ENCODE measurements at regions not wholly inside any gene's neighbourhood (a gene's known extent, or its start where the extent isn't known, plus 50 kb on each side); places are given as distances from the start of the nearest gene placed in this dataset.

GRCh38 chr7:68461430-68461829, 1136.8 kb upstream of the AUTS2 start:
- no peaks in the 10 kb centered on the region for H3K36me3 ChIP-seq
- intact Hi-C loops (cut with DNase I) = no loop called here
- H3K27ac ChIP-seq = no peak overlapping the region
- H3K27me3 ChIP-seq = no peaks in the 10 kb centered on the region
- no peaks in the 10 kb centered on the region for H3K4me1 ChIP-seq (ENCODE audit: insufficient read depth)
- DNase-seq = no peak
- WGBS, 3 donors = 0 to 4% (median 3%) methylated on average over 1 to 2 of the region's 2 CpGs
- no peaks in the 10 kb centered on the region for H3K9me3 ChIP-seq
- no peak overlapping the region for H3K4me3 ChIP-seq
- TF ChIP-seq EP300 (IDR thresholded peaks at IDR 0.05) (no peak), CTCF (IDR thresholded peaks at IDR 0.05) (no peak), POLR2A (IDR thresholded peaks at IDR 0.05) (no peak)

- peak in 1 of 5 donors; percentile 34 for DNase-seq
- Histone ChIP-seq H3K27me3 (no peaks in the 10 kb centered on the region), H3K27ac (no peak overlapping the region), H3K9me3 (no peaks in the 10 kb centered on the region), H3K36me3 (no peaks in the 10 kb centered on the region), H3K4me3 (no peak overlapping the region), H3K4me1 (ENCODE audit: insufficient read depth) (no peaks in the 10 kb centered on the region)
- TF ChIP-seq EP300 (IDR thresholded peaks at IDR 0.05) (no peak), POLR2A (IDR thresholded peaks at IDR 0.05) (no peak), CTCF (IDR thresholded peaks at IDR 0.05) (no peak)
- intact Hi-C loops (cut with DNase I) = no loop called here
- WGBS, 3 donors = 14 to 38% (median 14%) methylated on average over 17 of the region's 17 CpGs
These were observed 1127.3 kb upstream of the AUTS2 start for GRCh38 chr7:68470836-68471435.

GRCh38 chr7:68472688-68473087, 1125.6 kb upstream of the AUTS2 start:
- TF ChIP-seq POLR2A (IDR thresholded peaks at IDR 0.05) (no peak), EP300 (IDR thresholded peaks at IDR 0.05) (no peak), CTCF (IDR thresholded peaks at IDR 0.05) (no peak)
- no peak overlapping the region for H3K27ac ChIP-seq
- H3K36me3 ChIP-seq = no peaks in the 10 kb centered on the region
- intact Hi-C loops (cut with DNase I) = no loop called here
- no peak overlapping the region for H3K4me3 ChIP-seq
- H3K9me3 ChIP-seq = no peaks in the 10 kb centered on the region
- DNase-seq = no peak
- WGBS, 3 donors = 77 to 93% (median 88%) methylated on average over 5 of the region's 5 CpGs
- H3K4me1 ChIP-seq (ENCODE audit: insufficient read depth) = no peaks in the 10 kb centered on the region
- H3K27me3 ChIP-seq = no peaks in the 10 kb centered on the region

- DNase-seq = no peak
- Histone ChIP-seq H3K9me3 (no peaks in the 10 kb centered on the region), H3K4me1 (ENCODE audit: insufficient read depth) (no peaks in the 10 kb centered on the region), H3K36me3 (no peaks in the 10 kb centered on the region), H3K27ac (no peak overlapping the region), H3K27me3 (no peaks in the 10 kb centered on the region), H3K4me3 (no peak overlapping the region)
- TF ChIP-seq POLR2A (IDR thresholded peaks at IDR 0.05) (no peak), EP300 (IDR thresholded peaks at IDR 0.05) (no peak), CTCF (IDR thresholded peaks at IDR 0.05) (no peak)
- intact Hi-C loops (cut with DNase I) = no loop called here
- 80 to 82% (median 81%) methylated on average over 5 of the region's 5 CpGs for WGBS, 3 donors
These were observed 1123.5 kb upstream of the AUTS2 start for GRCh38 chr7:68474661-68475216.

Data from ovary (tissue), 7 donors.